H1 (cell line): ENCODE measurements at regions not wholly inside any gene's neighbourhood (a gene's known extent, or its start where the extent isn't known, plus 50 kb on each side); places are given as distances from the start of the nearest gene placed in this dataset.

Experiments
- CTCF ChIA-PET: fragments of 300-600 bp; sonication (Branson Sonifier 250); formaldehyde crosslinking; loops from one replicate; lab custom pipeline; 2021; ENCODE audit not compliant: partially characterized antibody; lab: Charles Lee
- POLR2A ChIA-PET: fragments of 300-600 bp; sonication (Branson Sonifier 250); formaldehyde crosslinking; loops from one replicate; lab custom pipeline; 2021; ENCODE audit warnings: inconsistent platforms; ENCODE audit not compliant: partially characterized antibody; lab: Charles Lee
- DNase-seq, 2 experiments: peaks; one replicate each; pipeline versions ENCODE4 v3.0.0 to v3.0.0-alpha.2; 2010 to 2022; ENCODE audit warnings: low spot score in 2 of 2, low read depth in 1 of 2, mixed read lengths in 1 of 2
- FAIRE-seq: peaks from 2 replicates; lab custom pipeline; 2011; peaks lifted over from hg19 to GRCh38; lab: Jason Lieb, UNC
- H2AFZ ChIP-seq: 2 replicates; pipeline ENCODE4 v1.8.1; 2012; ENCODE audit warnings: low read length, inconsistent platforms
- H2AK5ac ChIP-seq: 2 replicates; pipeline ENCODE4 v1.6.1; 2013; ENCODE audit warnings: low read depth, low read length
- H2BK120ac ChIP-seq: replicated peaks from 2 replicates; pipeline ENCODE3; 2013; ENCODE audit warnings: low read depth, low read length, inconsistent platforms
- H2BK12ac ChIP-seq: 2 replicates; pipeline ENCODE4 v1.6.1; 2013; ENCODE audit warnings: low read depth, low read length
- H2BK15ac ChIP-seq: 2 replicates; pipeline ENCODE4 v1.6.1; 2013; ENCODE audit warnings: low read length
- H2BK20ac ChIP-seq: 2 replicates; pipeline ENCODE4 v1.6.1; 2013; ENCODE audit warnings: low read length
- H2BK5ac ChIP-seq: 2 replicates; pipeline ENCODE4 v1.6.1; 2013; ENCODE audit warnings: low read depth, low read length
- H3K14ac ChIP-seq: 2 replicates; pipeline ENCODE4 v1.6.1; 2013; ENCODE audit warnings: inconsistent platforms; ENCODE audit not compliant: insufficient read length
- H3K18ac ChIP-seq: 2 replicates; pipeline ENCODE4 v1.6.1; 2013; ENCODE audit warnings: low read length; ENCODE audit errors: extremely low read depth
- H3K23ac ChIP-seq: 2 replicates; pipeline ENCODE4 v1.6.1; 2013; ENCODE audit warnings: inconsistent platforms; ENCODE audit not compliant: insufficient read length
- H3K23me2 ChIP-seq: 2 replicates; pipeline ENCODE4 v1.6.1; 2013; ENCODE audit warnings: low read depth, low read length
- H3K27ac ChIP-seq: 2 replicates; pipeline ENCODE4 v1.6.1; 2011; ENCODE audit warnings: low read depth, low read length, inconsistent platforms
- H3K27me3 ChIP-seq, 4 experiments: replicated peaks in 1 of 4; 1 replicate in 1 of 4; 2 replicates in 3 of 4; pipeline versions ENCODE4 v1.6.1 to v1.8.1; 2011 to 2013; ENCODE audit warnings: low read length in 3 of 4, mild to moderate bottlenecking in 3 of 4, inconsistent platforms in 2 of 4, mixed read lengths in 2 of 4, moderate library complexity in 1 of 4; ENCODE audit not compliant: control insufficient read depth in 3 of 4, insufficient read depth in 3 of 4; ENCODE audit errors: extremely low read depth in 1 of 4
- H3K36me3 ChIP-seq, 4 experiments: 2 replicates each; pipeline versions ENCODE4 v1.6.1 to v1.8.1; 2011 to 2013; ENCODE audit warnings: mild to moderate bottlenecking in 4 of 4, low read length in 3 of 4, moderate library complexity in 2 of 4, control low read depth in 1 of 4, inconsistent platforms in 1 of 4; ENCODE audit not compliant: insufficient read depth in 4 of 4, control insufficient read depth in 2 of 4
- H3K4ac ChIP-seq: replicated peaks from 2 replicates; pipeline ENCODE3; 2013; ENCODE audit warnings: low read length, low read depth, mixed read lengths, inconsistent platforms; ENCODE audit not compliant: insufficient read length
- H3K4me1 ChIP-seq, 4 experiments: replicated peaks in 1 of 4; 1 replicate in 1 of 4; 2 replicates in 3 of 4; pipeline versions ENCODE4 v1.6.1 to v1.8.1; 2011 to 2013; ENCODE audit warnings: low read length in 3 of 4, inconsistent platforms in 2 of 4, mixed read lengths in 1 of 4; ENCODE audit not compliant: insufficient read depth in 4 of 4, control insufficient read depth in 3 of 4
- H3K4me2 ChIP-seq, 2 experiments: 2 replicates each; pipeline versions ENCODE4 v1.6.1 to v1.8.1; 2011 to 2013; ENCODE audit warnings: low read depth in 2 of 2, low read length in 2 of 2, control low read depth in 1 of 2, inconsistent platforms in 1 of 2, mild to moderate bottlenecking in 1 of 2; ENCODE audit not compliant: insufficient read depth in 1 of 2
- H3K4me3 ChIP-seq, 4 experiments: fragments of 200-600, 300-600 bp in 1 of 4; sonication (generic), shearing (Covaris generic), sonication (Bioruptor Twin) in 1 of 4; 2 replicates each; pipeline versions ENCODE4 v1.5.1 to v1.8.1; 2011 to 2016; ENCODE audit warnings: low read length in 4 of 4, low read depth in 3 of 4, control low read depth in 2 of 4, inconsistent platforms in 2 of 4, mild to moderate bottlenecking in 2 of 4, mixed read lengths in 1 of 4, moderate library complexity in 1 of 4; ENCODE audit not compliant: insufficient read depth in 2 of 4; ENCODE audit errors: extremely low read depth in 1 of 4
- H3K56ac ChIP-seq: replicated peaks from 2 replicates; pipeline ENCODE3; 2013; ENCODE audit warnings: low read depth, mild to moderate bottlenecking, mixed read lengths, low read length, inconsistent platforms; ENCODE audit not compliant: insufficient read length
- H3K79me1 ChIP-seq: 2 replicates; pipeline ENCODE4 v1.6.1; 2013; ENCODE audit warnings: low read depth, low read length, control low read depth
- H3K79me2 ChIP-seq, 2 experiments: 2 replicates each; pipeline versions ENCODE4 v1.6.1 to v1.8.1; 2012 to 2013; ENCODE audit warnings: low read length in 2 of 2, mild to moderate bottlenecking in 2 of 2, inconsistent platforms in 1 of 2; ENCODE audit not compliant: insufficient read depth in 2 of 2, control insufficient read depth in 1 of 2
- H3K9ac ChIP-seq, 4 experiments: replicated peaks in 1 of 4; 1 replicate in 1 of 4; 2 replicates in 3 of 4; pipeline versions ENCODE4 v1.6.1 to v1.8.1; 2011 to 2013; ENCODE audit warnings: low read depth in 3 of 4, low read length in 3 of 4, control low read depth in 2 of 4, mild to moderate bottlenecking in 2 of 4, moderate library complexity in 2 of 4, inconsistent platforms in 1 of 4; ENCODE audit errors: extremely low read depth in 1 of 4
- H3K9me3 ChIP-seq, 2 experiments: 2 replicates each; pipeline versions ENCODE4 v1.6.1 to v1.8.1; 2012 to 2013; ENCODE audit warnings: mild to moderate bottlenecking in 2 of 2, moderate library complexity in 2 of 2, control low read depth in 1 of 2, inconsistent platforms in 1 of 2, low read depth in 1 of 2, low read length in 1 of 2, mixed read lengths in 1 of 2; ENCODE audit not compliant: insufficient read depth in 2 of 2
- H4K20me1 ChIP-seq, 2 experiments: replicated peaks in 1 of 2; 2 replicates each; pipeline versions ENCODE3 to v1.8.1; 2011 to 2013; ENCODE audit warnings: inconsistent platforms in 2 of 2, low read length in 2 of 2, mild to moderate bottlenecking in 1 of 2; ENCODE audit not compliant: insufficient read depth in 2 of 2, control insufficient read depth in 1 of 2
- H4K5ac ChIP-seq: 2 replicates; pipeline ENCODE4 v1.6.1; 2013; ENCODE audit warnings: low read length, low read depth, mixed read lengths, inconsistent platforms; ENCODE audit not compliant: insufficient read length
- H4K8ac ChIP-seq: 2 replicates; pipeline ENCODE4 v1.8.0; 2013; ENCODE audit warnings: mild to moderate bottlenecking, moderate library complexity, low read length, inconsistent platforms; ENCODE audit not compliant: insufficient read depth; ENCODE audit errors: extremely low read depth
- H4K91ac ChIP-seq: replicated peaks from 2 replicates; pipeline ENCODE3; 2013; ENCODE audit warnings: low read length, mixed read lengths, inconsistent platforms; ENCODE audit not compliant: insufficient read length
- BRCA1 ChIP-seq: IDR thresholded peaks from 2 replicates; pipeline ENCODE4 v1.6.1; 2012; ENCODE audit warnings: low read depth, low read length, improper control_type of control experiment
- CEBPB ChIP-seq: IDR thresholded peaks from 2 replicates; pipeline ENCODE4 v1.6.1; 2012; ENCODE audit warnings: low read depth, low read length
- CHD2 ChIP-seq: IDR thresholded peaks from 2 replicates; pipeline ENCODE4 v1.6.1; 2012; ENCODE audit warnings: low read length, improper control_type of control experiment
- HDAC2 ChIP-seq, 2 experiments: fragments of 300-600 bp in 1 of 2; sonication (generic) in 1 of 2; IDR thresholded peaks; 2 replicates each; pipeline ENCODE4 v1.6.1; 2011 to 2012; ENCODE audit warnings: low read depth in 2 of 2, low read length in 2 of 2, mild to moderate bottlenecking in 2 of 2, moderate library complexity in 2 of 2, borderline replicate concordance in 1 of 2, inconsistent platforms in 1 of 2
- MAFK ChIP-seq: IDR thresholded peaks from 2 replicates; pipeline ENCODE4 v1.6.1; 2012; ENCODE audit warnings: low read depth, mild to moderate bottlenecking, improper control_type of control experiment, low read length
- POLR2A ChIP-seq, 2 experiments: IDR thresholded peaks; 1 replicate in 1 of 2; 2 replicates in 1 of 2; pipeline ENCODE4 v1.6.1; 2011; ENCODE audit warnings: low read depth in 2 of 2, low read length in 2 of 2, mild to moderate bottlenecking in 2 of 2; ENCODE audit errors: control extremely low read depth in 1 of 2
- POU5F1 ChIP-seq: IDR thresholded peaks from 2 replicates; pipeline ENCODE4 v1.6.1; 2011; ENCODE audit warnings: low read depth, mild to moderate bottlenecking, low read length, moderate library complexity
- RFX5 ChIP-seq: IDR thresholded peaks from 2 replicates; pipeline ENCODE4 v1.6.1; 2011; ENCODE audit warnings: low read depth, low read length, improper control_type of control experiment, borderline replicate concordance
- SIX5 ChIP-seq: IDR thresholded peaks from 2 replicates; pipeline ENCODE4 v1.6.1; 2011; ENCODE audit warnings: mild to moderate bottlenecking, low read depth, low read length
- SRF ChIP-seq: IDR thresholded peaks from 2 replicates; pipeline ENCODE4 v1.6.1; 2011; ENCODE audit warnings: mild to moderate bottlenecking, low read depth, low read length, moderate library complexity
- WGBS, 2 experiments: shearing (Covaris generic) in 1 of 2; methylation state at CpG; one replicate each; pipeline versions ENCODE4 v1.1.6 to v1.1.7; 2013 to 2015; ENCODE audit warnings: low lambda C conversion rate in 2 of 2, mixed read lengths in 2 of 2, inconsistent platforms in 1 of 2, low coverage in 1 of 2, missing lambda C conversion rate in 1 of 2; ENCODE audit not compliant: insufficient replicate concordance in 2 of 2, insufficient coverage in 1 of 2, insufficient read length in 1 of 2; ENCODE audit errors: extremely low coverage in 1 of 2, missing lambda C conversion rate in 1 of 2; 5-methylcytosine and 5-hydroxymethylcytosine counted together
- TF ChIP-seq, protein P1 (sequence below): IDR thresholded peaks from 2 replicates; pipeline ENCODE4 v1.6.1; 2011; ENCODE audit warnings: low read length, improper control_type of control experiment
- TF ChIP-seq, protein P2 (sequence below), 3 experiments: IDR thresholded peaks; 1 replicate in 2 of 3; 2 replicates in 1 of 3; pipeline versions ENCODE4 v1.5.1 to v1.6.1; 2011; ENCODE audit warnings: low read length in 3 of 3, mild to moderate bottlenecking in 3 of 3, inconsistent platforms in 2 of 3, low read depth in 1 of 3, moderate library complexity in 1 of 3; ENCODE audit not compliant: insufficient read depth in 1 of 3; ENCODE audit errors: control extremely low read depth in 1 of 3

- CTCF ChIA-PET: no interaction called here
- TF ChIP-seq HDAC2 (IDR thresholded peaks at IDR 0.05; ENCODE audit: borderline replicate concordance in 1 of 2, low read depth in 2 of 2, low read length in 2 of 2) (no peak), CHD2 (no peak), BRCA1 (no peak), MAFK (no peak), POLR2A (IDR thresholded peaks at IDR 0.05; ENCODE audit: control extremely low read depth in 1 of 2, low read depth in 2 of 2, low read length in 2 of 2) (no peak), SIX5 (no peak), SRF (no peak), RFX5 (no peak), POU5F1 (no peak), CEBPB (no peak)
- TF ChIP-seq, protein P1, sequence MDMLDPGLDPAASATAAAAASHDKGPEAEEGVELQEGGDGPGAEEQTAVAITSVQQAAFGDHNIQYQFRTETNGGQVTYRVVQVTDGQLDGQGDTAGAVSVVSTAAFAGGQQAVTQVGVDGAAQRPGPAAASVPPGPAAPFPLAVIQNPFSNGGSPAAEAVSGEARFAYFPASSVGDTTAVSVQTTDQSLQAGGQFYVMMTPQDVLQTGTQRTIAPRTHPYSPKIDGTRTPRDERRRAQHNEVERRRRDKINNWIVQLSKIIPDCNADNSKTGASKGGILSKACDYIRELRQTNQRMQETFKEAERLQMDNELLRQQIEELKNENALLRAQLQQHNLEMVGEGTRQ: no peak
- TF ChIP-seq, protein P2, sequence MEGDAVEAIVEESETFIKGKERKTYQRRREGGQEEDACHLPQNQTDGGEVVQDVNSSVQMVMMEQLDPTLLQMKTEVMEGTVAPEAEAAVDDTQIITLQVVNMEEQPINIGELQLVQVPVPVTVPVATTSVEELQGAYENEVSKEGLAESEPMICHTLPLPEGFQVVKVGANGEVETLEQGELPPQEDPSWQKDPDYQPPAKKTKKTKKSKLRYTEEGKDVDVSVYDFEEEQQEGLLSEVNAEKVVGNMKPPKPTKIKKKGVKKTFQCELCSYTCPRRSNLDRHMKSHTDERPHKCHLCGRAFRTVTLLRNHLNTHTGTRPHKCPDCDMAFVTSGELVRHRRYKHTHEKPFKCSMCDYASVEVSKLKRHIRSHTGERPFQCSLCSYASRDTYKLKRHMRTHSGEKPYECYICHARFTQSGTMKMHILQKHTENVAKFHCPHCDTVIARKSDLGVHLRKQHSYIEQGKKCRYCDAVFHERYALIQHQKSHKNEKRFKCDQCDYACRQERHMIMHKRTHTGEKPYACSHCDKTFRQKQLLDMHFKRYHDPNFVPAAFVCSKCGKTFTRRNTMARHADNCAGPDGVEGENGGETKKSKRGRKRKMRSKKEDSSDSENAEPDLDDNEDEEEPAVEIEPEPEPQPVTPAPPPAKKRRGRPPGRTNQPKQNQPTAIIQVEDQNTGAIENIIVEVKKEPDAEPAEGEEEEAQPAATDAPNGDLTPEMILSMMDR (IDR thresholded peaks at IDR 0.05; ENCODE audit: control extremely low read depth in 1 of 3, insufficient read depth in 1 of 3, low read depth in 1 of 3, low read length in 3 of 3): no peak
- 94% methylated on average over 4 of the region's 4 CpGs; no CpG with 5 or more reads in 1 of the 2 experiments for WGBS, 2 experiments
Observed at GRCh38 chr6:22081709-22082108, 215.1 kb downstream of the PRL start.

More at GRCh38 chr6:22081709-22082108, 215.1 kb downstream of the PRL start:
- Histone ChIP-seq H3K4ac (no peak overlapping the region), H4K20me1 (no peaks in the 10 kb centered on the region), H2BK5ac (no peak overlapping the region), H2BK120ac (no peak overlapping the region), H2BK15ac (no peak overlapping the region), H3K4me3 (no peak overlapping the region), H2AK5ac (no peak overlapping the region), H2BK12ac (no peak overlapping the region), H3K18ac (no peak overlapping the region), H3K23ac (no peak overlapping the region), H3K23me2 (no peaks in the 10 kb centered on the region), H3K56ac (no peak overlapping the region), H4K91ac (no peak overlapping the region), H3K9me3 (peaks cover 7% of the 10 kb centered on the region in 2 experiments; a peak in 2 of 4 replicates), H2AFZ (no peak overlapping the region), H3K4me1 (peaks cover 3 to 6% (median 5%) of the 10 kb centered on the region in 4 experiments; a peak in 6 of 7 replicates), H3K14ac (no peak overlapping the region), H3K27me3 (no peaks in the 10 kb centered on the region), H4K8ac (no peak overlapping the region), H2BK20ac (no peak overlapping the region), H3K79me1 (no peaks in the 10 kb centered on the region; the same call in 1 of the 2 replicates), H3K27ac (no peak overlapping the region), H3K36me3 (peaks cover 0 to 13% (median 2%) of the 10 kb centered on the region in 4 experiments; a peak in 2 of 8 replicates), H3K79me2 (no peaks in the 10 kb centered on the region), H3K9ac (no peak overlapping the region), H4K5ac (no peak overlapping the region), H3K4me2 (no peak overlapping the region)
- DNase-seq: no peak
- FAIRE-seq: no peak
- POLR2A ChIA-PET: no interaction called here
